Subcutaneous abdominal adipose tissue (tissue), 5 donors: ENCODE measurements at regions not wholly inside any gene's neighbourhood (a gene's known extent, or its start where the extent isn't known, plus 50 kb on each side); places are given as distances from the start of the nearest gene placed in this dataset.
"Not testable (repeated sequence)": the region's sequence is repeated elsewhere in the genome, so short reads cannot be mapped to it uniquely, and the experiment has no call there.

ENCODE experiments used
- H3K27ac ChIP-seq: one replicate; pipeline ENCODE4 v1.7.0; 2013; ENCODE audit warnings: low read depth, mild to moderate bottlenecking, inconsistent platforms, low read length, moderate library complexity
- H3K27me3 ChIP-seq, 5 donors: one replicate each; pipeline ENCODE4 v1.7.0; 2013; ENCODE audit warnings: low read length in 5 of 5, inconsistent platforms in 1 of 5; ENCODE audit not compliant: control insufficient read depth in 5 of 5, insufficient read depth in 4 of 5
- H3K36me3 ChIP-seq, 5 donors: one replicate each; pipeline ENCODE4 v1.7.0; 2013; ENCODE audit warnings: low read length in 5 of 5; ENCODE audit not compliant: control insufficient read depth in 5 of 5, insufficient read depth in 5 of 5
- H3K4me1 ChIP-seq, 5 donors: one replicate each; pipeline ENCODE4 v1.7.0; 2013; ENCODE audit warnings: low read length in 5 of 5, mild to moderate bottlenecking in 3 of 5, moderate library complexity in 1 of 5; ENCODE audit not compliant: control insufficient read depth in 5 of 5, insufficient read depth in 5 of 5
- H3K4me3 ChIP-seq, 5 donors: one replicate each; pipeline ENCODE4 v1.7.0; 2013; ENCODE audit warnings: low read length in 5 of 5, low read depth in 1 of 5
- H3K9ac ChIP-seq, 5 donors: one replicate each; pipeline ENCODE4 v1.7.0; 2013; ENCODE audit warnings: low read length in 5 of 5, mild to moderate bottlenecking in 4 of 5, moderate library complexity in 3 of 5
- H3K9me3 ChIP-seq, 5 donors: one replicate each; pipeline ENCODE4 v1.7.0; 2013; ENCODE audit warnings: low read length in 5 of 5; ENCODE audit not compliant: control insufficient read depth in 5 of 5
- donor health status: healthy.
- donor health status: healthy.
- donor health status: healthy.
- donor health status: healthy.
- donor health status: healthy.

- H3K4me3 ChIP-seq, result no peak overlapping the region
- H3K9me3 ChIP-seq, result no peaks in the 10 kb centered on the region
- no peak overlapping the region for H3K27ac ChIP-seq
- H3K27me3 ChIP-seq, result no peaks in the 10 kb centered on the region
- peaks cover 0 to 7% (median 3%) of the 10 kb centered on the region in 5 donors for H3K4me1 ChIP-seq
- no peaks in the 10 kb centered on the region for H3K36me3 ChIP-seq
- no peak overlapping the region for H3K9ac ChIP-seq
Observed at GRCh38 chr13:50162001-50162400, 146.8 kb downstream of the KCNRG start.

GRCh38 chr13:50162567-50162966 is 147.3 kb downstream of the KCNRG start:
- Histone ChIP-seq H3K4me3 (no peak overlapping the region), H3K27ac (no peak overlapping the region), H3K9me3 (no peaks in the 10 kb centered on the region), H3K27me3 (no peaks in the 10 kb centered on the region), H3K36me3 (no peaks in the 10 kb centered on the region), H3K9ac (no peak overlapping the region), H3K4me1 (peaks cover 0 to 7% (median 0%) of the 10 kb centered on the region in 5 donors)

- no peaks in the 10 kb centered on the region for H3K27me3 ChIP-seq
- no peak overlapping the region for H3K9ac ChIP-seq
- H3K4me3 ChIP-seq, result no peak overlapping the region
- no peaks in the 10 kb centered on the region for H3K36me3 ChIP-seq
- H3K4me1 ChIP-seq, result no peaks in the 10 kb centered on the region
- no peaks in the 10 kb centered on the region for H3K9me3 ChIP-seq
- no peak overlapping the region for H3K27ac ChIP-seq
Observed at GRCh38 chr13:50167224-50167947, 152.1 kb downstream of the KCNRG start.

GRCh38 chr13:50167967-50168366 is 152.7 kb downstream of the KCNRG start:
- Histone ChIP-seq H3K9me3 (no peaks in the 10 kb centered on the region), H3K27me3 (no peaks in the 10 kb centered on the region), H3K4me1 (no peaks in the 10 kb centered on the region), H3K9ac (no peak overlapping the region), H3K4me3 (no peak overlapping the region), H3K36me3 (no peaks in the 10 kb centered on the region), H3K27ac (no peak overlapping the region)

GRCh38 chr13:50168786-50169185 is 153.5 kb downstream of the KCNRG start:
- no peaks in the 10 kb centered on the region for H3K4me1 ChIP-seq
- H3K9me3 ChIP-seq, result no peaks in the 10 kb centered on the region
- no peak overlapping the region for H3K9ac ChIP-seq
- no peak overlapping the region for H3K4me3 ChIP-seq
- no peaks in the 10 kb centered on the region for H3K36me3 ChIP-seq
- no peaks in the 10 kb centered on the region for H3K27me3 ChIP-seq
- no peak overlapping the region for H3K27ac ChIP-seq

GRCh38 chr13:50170447-50171037 is 155.3 kb downstream of the KCNRG start:
- Histone ChIP-seq H3K27ac (no peak overlapping the region), H3K4me1 (no peaks in the 10 kb centered on the region), H3K9ac (no peak overlapping the region), H3K36me3 (no peaks in the 10 kb centered on the region), H3K27me3 (no peaks in the 10 kb centered on the region), H3K9me3 (no peaks in the 10 kb centered on the region), H3K4me3 (no peak overlapping the region)

GRCh38 chr13:50171590-50172282 is 156.5 kb downstream of the KCNRG start:
- Histone ChIP-seq H3K4me3 (no peak overlapping the region), H3K36me3 (no peaks in the 10 kb centered on the region), H3K27ac (no peak overlapping the region), H3K9ac (no peak overlapping the region), H3K27me3 (no peaks in the 10 kb centered on the region), H3K4me1 (no peaks in the 10 kb centered on the region), H3K9me3 (no peaks in the 10 kb centered on the region)

- not testable (repeated sequence) for H3K4me3 ChIP-seq, H3K4me1 ChIP-seq, H3K27ac ChIP-seq, H3K27me3 ChIP-seq, H3K9me3 ChIP-seq, H3K36me3 ChIP-seq, H3K9ac ChIP-seq
Observed at GRCh38 chr13:50173045-50173444, 157.8 kb downstream of the KCNRG start.

GRCh38 chr13:50174630-50175029 is 159.4 kb downstream of the KCNRG start:
- no peaks in the 10 kb centered on the region for H3K36me3 ChIP-seq
- H3K4me3 ChIP-seq, result no peak overlapping the region
- H3K9me3 ChIP-seq, result no peaks in the 10 kb centered on the region
- no peaks in the 10 kb centered on the region for H3K27me3 ChIP-seq
- H3K27ac ChIP-seq, result no peak overlapping the region
- H3K4me1 ChIP-seq, result no peaks in the 10 kb centered on the region
- H3K9ac ChIP-seq, result no peak overlapping the region

- no peaks in the 10 kb centered on the region for H3K9me3 ChIP-seq
- H3K27ac ChIP-seq, result no peak overlapping the region
- H3K27me3 ChIP-seq, result no peaks in the 10 kb centered on the region
- no peaks in the 10 kb centered on the region for H3K36me3 ChIP-seq
- H3K4me3 ChIP-seq, result no peak overlapping the region
- no peak overlapping the region for H3K9ac ChIP-seq
- H3K4me1 ChIP-seq, result no peaks in the 10 kb centered on the region
Observed at GRCh38 chr13:50179977-50180376, 164.7 kb downstream of the KCNRG start.
